ENCODE measurements at regions not wholly inside any gene's neighbourhood (a gene's known extent, or its start where the extent isn't known, plus 50 kb on each side); places are given as distances from the start of the nearest gene placed in this dataset.

DNA sequence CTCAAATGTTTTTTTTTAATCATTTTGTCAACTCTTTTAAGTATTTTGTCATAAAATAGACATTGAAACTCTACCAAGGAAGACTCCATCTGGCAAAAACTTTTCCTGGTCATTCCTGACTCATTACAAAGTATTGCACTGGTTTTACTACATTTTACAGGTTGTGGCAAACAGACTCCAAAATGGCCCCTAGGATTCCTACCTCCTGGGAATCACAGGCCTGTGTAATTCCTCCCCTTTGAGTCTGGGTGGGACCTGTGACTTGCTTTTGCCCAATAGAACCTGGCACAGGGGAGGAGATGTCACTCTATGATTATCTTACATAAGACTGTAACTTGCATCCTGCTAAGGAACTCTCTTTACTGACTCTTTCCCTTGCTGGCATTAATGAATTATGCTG, 123.6 kb upstream of the KCNJ6 start:
- DNase-seq, result no peak
- TF ChIP-seq, protein P1, sequence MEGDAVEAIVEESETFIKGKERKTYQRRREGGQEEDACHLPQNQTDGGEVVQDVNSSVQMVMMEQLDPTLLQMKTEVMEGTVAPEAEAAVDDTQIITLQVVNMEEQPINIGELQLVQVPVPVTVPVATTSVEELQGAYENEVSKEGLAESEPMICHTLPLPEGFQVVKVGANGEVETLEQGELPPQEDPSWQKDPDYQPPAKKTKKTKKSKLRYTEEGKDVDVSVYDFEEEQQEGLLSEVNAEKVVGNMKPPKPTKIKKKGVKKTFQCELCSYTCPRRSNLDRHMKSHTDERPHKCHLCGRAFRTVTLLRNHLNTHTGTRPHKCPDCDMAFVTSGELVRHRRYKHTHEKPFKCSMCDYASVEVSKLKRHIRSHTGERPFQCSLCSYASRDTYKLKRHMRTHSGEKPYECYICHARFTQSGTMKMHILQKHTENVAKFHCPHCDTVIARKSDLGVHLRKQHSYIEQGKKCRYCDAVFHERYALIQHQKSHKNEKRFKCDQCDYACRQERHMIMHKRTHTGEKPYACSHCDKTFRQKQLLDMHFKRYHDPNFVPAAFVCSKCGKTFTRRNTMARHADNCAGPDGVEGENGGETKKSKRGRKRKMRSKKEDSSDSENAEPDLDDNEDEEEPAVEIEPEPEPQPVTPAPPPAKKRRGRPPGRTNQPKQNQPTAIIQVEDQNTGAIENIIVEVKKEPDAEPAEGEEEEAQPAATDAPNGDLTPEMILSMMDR (IDR thresholded peaks at IDR 0.05; ENCODE audit: low read depth, low read length, missing control alignments), result no peak
- in situ Hi-C loops (cut with HindIII; ENCODE audit: low pct_ligation_motif_present, low sequenced_read_pairs), result no loop called here
- no peak overlapping the region for H3K27ac ChIP-seq
- H3K27me3 ChIP-seq (replicated peaks), result no peaks in the 10 kb centered on the region
- no peaks in the 10 kb centered on the region for H3K36me3 ChIP-seq (replicated peaks)
- no peak overlapping the region for H3K4me3 ChIP-seq (ENCODE audit: low read depth, low read length)

DNA sequence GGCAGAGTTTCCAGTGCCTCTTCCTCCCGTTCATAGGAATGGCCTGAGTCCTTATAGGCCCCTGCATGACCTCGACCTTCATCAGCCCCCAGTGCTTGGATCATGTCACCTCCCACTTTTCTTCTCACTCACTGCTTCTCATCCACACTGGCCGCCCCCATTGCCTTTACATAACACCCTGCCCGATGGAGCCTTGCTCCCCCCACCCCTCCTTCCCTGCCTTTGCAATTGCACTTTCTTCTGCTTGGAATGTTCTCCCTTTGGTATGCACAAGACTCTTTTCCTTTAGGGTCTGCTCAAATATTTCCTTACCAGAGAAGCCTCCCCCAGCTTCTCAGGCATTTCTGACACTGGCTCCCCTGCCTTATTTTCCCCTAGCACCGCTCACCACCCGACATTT, 125.2 kb upstream of the KCNJ6 start:
- Histone ChIP-seq H3K4me3 (ENCODE audit: low read depth, low read length) (no peak overlapping the region), H3K27me3 (replicated peaks) (no peaks in the 10 kb centered on the region), H3K36me3 (replicated peaks) (no peaks in the 10 kb centered on the region), H3K27ac (no peak overlapping the region)
- no peak for DNase-seq
- TF ChIP-seq, protein P1 (IDR thresholded peaks at IDR 0.05; ENCODE audit: low read depth, low read length, missing control alignments), result no peak
- in situ Hi-C loops (cut with HindIII; ENCODE audit: low pct_ligation_motif_present, low sequenced_read_pairs), result no loop called here

DNA sequence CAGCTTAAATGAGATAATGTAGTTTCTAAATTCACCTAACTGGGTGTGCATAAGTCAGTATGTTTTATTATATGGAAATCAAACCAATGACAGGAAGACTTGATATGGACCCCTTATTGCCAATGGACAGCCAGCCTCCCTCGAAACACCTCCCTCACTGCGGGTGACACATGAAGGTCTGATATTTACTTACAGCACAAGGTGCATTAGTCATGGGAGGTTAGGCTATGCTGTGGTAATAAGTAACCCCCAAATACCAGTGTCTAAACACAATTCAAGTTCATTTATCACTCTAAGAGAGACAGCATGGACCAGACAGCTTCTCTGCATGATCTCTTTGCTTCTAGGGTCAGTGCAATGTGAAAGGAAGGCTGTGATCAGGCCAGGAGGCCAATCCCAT, 126.0 kb upstream of the KCNJ6 start:
- Histone ChIP-seq H3K27me3 (replicated peaks) (no peaks in the 10 kb centered on the region), H3K36me3 (replicated peaks) (no peaks in the 10 kb centered on the region), H3K4me3 (ENCODE audit: low read depth, low read length) (no peak overlapping the region), H3K27ac (no peak overlapping the region)
- in situ Hi-C loops (cut with HindIII; ENCODE audit: low pct_ligation_motif_present, low sequenced_read_pairs), result no loop called here
- no peak for DNase-seq
- TF ChIP-seq, protein P1 (IDR thresholded peaks at IDR 0.05; ENCODE audit: low read depth, low read length, missing control alignments), result no peak

DNA sequence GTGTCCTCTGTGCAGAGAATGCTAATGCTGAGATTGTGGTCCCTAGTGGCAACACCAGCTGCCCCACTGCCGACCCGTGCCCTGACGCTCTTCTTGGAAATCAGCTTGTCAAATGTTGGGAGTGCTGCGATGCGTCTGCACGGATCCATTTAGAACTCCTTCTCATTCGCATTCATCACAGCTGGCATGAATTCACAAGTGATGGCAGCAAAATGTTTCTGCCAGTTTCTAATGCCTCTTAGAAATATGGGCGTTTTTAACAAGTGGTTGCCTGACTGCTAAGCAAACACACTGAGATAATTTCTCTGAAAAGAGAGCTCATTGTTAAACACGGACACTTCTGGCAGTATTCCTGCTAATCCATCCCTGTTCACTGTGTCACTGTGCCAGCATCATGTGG, 131.9 kb upstream of the KCNJ6 start:
- no peak for DNase-seq
- TF ChIP-seq, protein P1 (IDR thresholded peaks at IDR 0.05; ENCODE audit: low read depth, low read length, missing control alignments), result no peak
- no peaks in the 10 kb centered on the region for H3K36me3 ChIP-seq (replicated peaks)
- H3K4me3 ChIP-seq (ENCODE audit: low read depth, low read length), result no peak overlapping the region
- in situ Hi-C loops (cut with HindIII; ENCODE audit: low pct_ligation_motif_present, low sequenced_read_pairs), result no loop called here
- no peak overlapping the region for H3K27ac ChIP-seq
- H3K27me3 ChIP-seq (replicated peaks), result no peaks in the 10 kb centered on the region

DNA sequence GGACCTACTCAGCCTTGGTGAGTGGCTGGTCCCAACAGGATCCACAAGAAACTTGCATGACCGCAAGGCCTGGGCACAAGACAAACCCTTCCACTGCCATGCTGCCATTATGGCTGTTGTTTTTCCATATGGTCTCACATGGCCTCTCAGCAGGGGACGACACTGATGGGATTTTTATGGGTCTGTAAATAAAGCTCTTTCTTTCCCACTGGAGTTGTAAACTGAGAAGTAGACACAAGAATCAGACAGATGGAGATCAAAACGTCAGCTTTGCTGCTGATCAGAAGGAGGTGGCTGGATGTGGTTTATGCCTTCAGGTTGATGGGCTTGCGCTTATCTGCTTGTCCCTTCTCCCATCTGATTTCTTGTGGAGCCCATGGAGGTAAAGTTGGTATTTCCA, 138.1 kb upstream of the KCNJ6 start:
- in situ Hi-C loops (cut with HindIII; ENCODE audit: low pct_ligation_motif_present, low sequenced_read_pairs), result no loop called here
- no peaks in the 10 kb centered on the region for H3K27me3 ChIP-seq (replicated peaks)

DNA sequence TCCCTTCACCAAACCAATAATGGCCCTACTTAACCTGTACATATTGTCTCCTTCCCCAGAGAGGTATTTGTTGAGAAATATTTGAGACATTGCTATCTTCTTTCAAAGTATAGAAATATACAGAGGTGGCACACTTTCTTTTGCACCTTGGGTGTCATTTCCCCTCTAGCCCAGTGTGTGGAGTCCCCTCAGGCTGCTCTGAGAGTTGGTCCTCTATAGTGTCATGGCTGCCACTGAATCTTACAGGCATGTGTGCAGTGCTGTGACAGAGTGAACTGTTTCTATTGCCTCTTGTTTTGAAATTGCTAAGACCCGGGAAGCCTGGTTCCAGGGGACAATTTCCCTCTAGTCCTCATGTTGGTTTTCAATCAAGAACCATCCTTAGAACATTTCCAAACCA, 140.2 kb upstream of the KCNJ6 start:
- in situ Hi-C loops (cut with HindIII; ENCODE audit: low pct_ligation_motif_present, low sequenced_read_pairs), result no loop called here
- Histone ChIP-seq H3K27ac (no peak overlapping the region), H3K27me3 (replicated peaks) (no peaks in the 10 kb centered on the region), H3K36me3 (replicated peaks) (no peaks in the 10 kb centered on the region), H3K4me3 (ENCODE audit: low read depth, low read length) (no peak overlapping the region)
- TF ChIP-seq, protein P1 (IDR thresholded peaks at IDR 0.05; ENCODE audit: low read depth, low read length, missing control alignments), result no peak
- no peak for DNase-seq

More for the DNA sequence above, 138.1 kb upstream of the KCNJ6 start:
- Histone ChIP-seq H3K4me3 (ENCODE audit: low read depth, low read length) (no peak overlapping the region), H3K27ac (no peak overlapping the region), H3K36me3 (replicated peaks) (no peaks in the 10 kb centered on the region)
- DNase-seq, result no peak
- TF ChIP-seq, protein P1 (IDR thresholded peaks at IDR 0.05; ENCODE audit: low read depth, low read length, missing control alignments), result no peak

Data from brain microvascular endothelial cell (primary cell).